ENCODE measurements at regions not wholly inside any gene's neighbourhood (a gene's known extent, or its start where the extent isn't known, plus 50 kb on each side); places are given as distances from the start of the nearest gene placed in this dataset.
A peak's percentile ranks its signal among the peaks of the same experiment; 100 is the strongest.
"Not testable (repeated sequence)": the region's sequence is repeated elsewhere in the genome, so short reads cannot be mapped to it uniquely, and the experiment has no call there.

DNA sequence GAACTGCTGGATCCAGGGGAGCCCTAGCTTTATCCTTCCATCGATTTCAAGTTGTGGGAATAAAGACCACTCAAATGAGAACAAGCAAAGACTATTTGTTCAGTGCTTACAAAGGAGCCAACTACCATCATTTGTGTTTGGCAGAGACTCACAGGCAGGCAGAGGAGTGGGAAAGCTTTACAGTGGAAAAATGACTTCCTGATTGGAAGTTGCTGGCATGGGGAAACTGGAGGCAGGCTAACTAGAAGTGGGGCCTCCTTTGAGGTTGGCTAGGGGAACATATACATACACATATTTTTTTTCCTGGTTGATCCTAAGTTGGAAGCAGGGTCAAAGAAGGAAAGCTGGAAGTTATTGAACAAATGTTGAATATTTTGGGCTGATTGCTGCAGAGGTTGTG, 121.7 kb downstream of the ACTBL2 start:
- H3K4me3 ChIP-seq, result no peak overlapping the region
- H3K27me3 ChIP-seq, result no peaks in the 10 kb centered on the region
- DNase-seq (ENCODE audit: low spot score in 2 of 2), result no peak
- TF ChIP-seq POLR2A (IDR thresholded peaks at IDR 0.05), result no peak
- TF ChIP-seq POLR2AphosphoS5 (IDR thresholded peaks at IDR 0.05), result no peak
- TF ChIP-seq, protein P1, sequence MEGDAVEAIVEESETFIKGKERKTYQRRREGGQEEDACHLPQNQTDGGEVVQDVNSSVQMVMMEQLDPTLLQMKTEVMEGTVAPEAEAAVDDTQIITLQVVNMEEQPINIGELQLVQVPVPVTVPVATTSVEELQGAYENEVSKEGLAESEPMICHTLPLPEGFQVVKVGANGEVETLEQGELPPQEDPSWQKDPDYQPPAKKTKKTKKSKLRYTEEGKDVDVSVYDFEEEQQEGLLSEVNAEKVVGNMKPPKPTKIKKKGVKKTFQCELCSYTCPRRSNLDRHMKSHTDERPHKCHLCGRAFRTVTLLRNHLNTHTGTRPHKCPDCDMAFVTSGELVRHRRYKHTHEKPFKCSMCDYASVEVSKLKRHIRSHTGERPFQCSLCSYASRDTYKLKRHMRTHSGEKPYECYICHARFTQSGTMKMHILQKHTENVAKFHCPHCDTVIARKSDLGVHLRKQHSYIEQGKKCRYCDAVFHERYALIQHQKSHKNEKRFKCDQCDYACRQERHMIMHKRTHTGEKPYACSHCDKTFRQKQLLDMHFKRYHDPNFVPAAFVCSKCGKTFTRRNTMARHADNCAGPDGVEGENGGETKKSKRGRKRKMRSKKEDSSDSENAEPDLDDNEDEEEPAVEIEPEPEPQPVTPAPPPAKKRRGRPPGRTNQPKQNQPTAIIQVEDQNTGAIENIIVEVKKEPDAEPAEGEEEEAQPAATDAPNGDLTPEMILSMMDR (IDR thresholded peaks at IDR 0.05), result no peak
- intact Hi-C loops (cut with DNase I; ENCODE audit: low total_unique reads), result no loop called here
- no peaks in the 10 kb centered on the region for H3K4me1 ChIP-seq
- no peak overlapping the region for H3K27ac ChIP-seq
- H3K9me3 ChIP-seq, result no peaks in the 10 kb centered on the region
- H3K36me3 ChIP-seq, result no peaks in the 10 kb centered on the region

DNA sequence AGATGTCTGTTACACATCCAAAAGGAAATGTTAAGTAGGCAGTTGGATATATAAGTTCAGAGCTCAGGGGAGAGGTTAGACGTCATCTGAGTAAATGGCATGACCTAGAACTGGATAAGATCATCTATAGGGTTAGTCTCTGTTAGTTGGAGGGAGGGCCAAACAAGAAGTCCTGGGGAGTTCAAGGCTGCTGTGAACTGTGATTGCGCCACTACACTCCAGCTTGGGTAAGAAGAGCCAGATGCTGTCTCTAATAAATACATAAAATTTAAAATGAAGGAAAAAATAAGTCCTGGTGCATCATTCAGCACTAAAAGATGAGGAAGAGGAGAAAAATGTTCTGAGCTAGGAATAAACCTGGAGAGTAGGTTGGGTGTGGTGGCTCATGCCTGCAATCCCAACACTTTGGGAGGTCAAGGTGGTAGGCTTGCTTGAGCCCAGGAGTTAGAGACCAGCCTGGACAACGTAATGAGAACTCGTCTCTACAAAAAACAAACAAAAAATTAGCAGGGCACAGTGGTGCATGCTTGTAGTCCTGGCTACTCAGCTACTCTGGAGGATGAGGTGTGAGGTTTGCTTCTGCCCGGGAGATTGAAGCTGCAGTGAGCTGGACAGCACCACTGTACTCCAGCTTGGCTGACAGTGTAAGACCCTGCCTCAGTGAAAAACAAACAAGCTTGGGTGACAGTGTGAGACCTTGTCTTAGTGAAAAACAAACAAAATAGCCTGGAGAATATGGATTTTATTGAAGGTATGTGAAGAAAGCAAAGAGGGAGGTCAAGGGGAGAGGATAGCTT, 123.6 kb downstream of the ACTBL2 start:
- TF ChIP-seq, protein P1 (IDR thresholded peaks at IDR 0.05), result no peak
- TF ChIP-seq POLR2AphosphoS5 (IDR thresholded peaks at IDR 0.05) (no peak), POLR2A (IDR thresholded peaks at IDR 0.05) (no peak)
- no peak for DNase-seq (ENCODE audit: low spot score in 2 of 2)
- Histone ChIP-seq H3K36me3 (no peaks in the 10 kb centered on the region), H3K4me1 (no peaks in the 10 kb centered on the region), H3K27ac (no peak overlapping the region), H3K9me3 (no peaks in the 10 kb centered on the region), H3K4me3 (no peak overlapping the region), H3K27me3 (no peaks in the 10 kb centered on the region)
- intact Hi-C loops (cut with DNase I; ENCODE audit: low total_unique reads), result no loop called here

DNA sequence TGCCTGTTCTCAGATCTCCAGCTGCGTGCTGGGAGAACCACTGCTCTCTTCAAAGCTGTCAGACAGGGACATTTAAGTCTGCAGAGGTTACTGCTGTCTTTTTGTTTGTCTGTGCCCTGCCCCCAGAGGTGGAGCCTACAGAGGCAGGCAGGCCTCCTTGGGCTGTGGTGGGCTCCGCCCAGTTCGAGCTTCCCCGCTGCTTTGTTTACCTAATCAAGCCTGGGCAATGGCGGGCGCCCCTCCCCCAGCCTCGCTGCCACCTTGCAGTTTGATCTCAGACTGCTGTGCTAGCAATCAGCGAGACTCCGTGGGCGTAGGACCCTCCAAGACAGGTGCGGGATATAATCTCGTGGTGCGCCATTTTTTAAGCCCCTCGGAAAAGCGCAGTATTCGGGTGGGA, 125.8 kb downstream of the ACTBL2 start:
- H3K9me3 ChIP-seq; H3K27ac ChIP-seq; H3K36me3 ChIP-seq; H3K4me3 ChIP-seq; H3K4me1 ChIP-seq; H3K27me3 ChIP-seq; intact Hi-C loops (cut with DNase I; ENCODE audit: low total_unique reads); DNase-seq (ENCODE audit: low spot score in 2 of 2): not testable (repeated sequence)

DNA sequence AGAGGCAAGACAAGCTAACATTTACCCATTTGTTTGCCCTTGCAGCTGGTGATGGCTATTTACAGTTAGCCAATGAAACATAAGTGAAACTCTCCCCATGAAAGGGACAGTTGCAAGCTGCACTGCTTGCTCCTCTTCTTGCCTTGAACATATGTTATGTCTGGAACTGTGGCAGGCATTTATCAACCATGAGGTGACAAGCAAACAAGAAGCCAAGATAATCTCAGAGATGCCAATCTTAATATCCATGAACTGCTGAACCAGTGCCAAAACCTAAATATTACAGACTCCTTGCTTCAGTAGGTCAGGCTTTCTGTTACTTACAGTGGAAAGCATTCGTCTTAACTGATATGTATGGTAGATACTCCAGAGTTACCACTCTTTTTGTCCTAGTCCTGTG, 133.4 kb downstream of the ACTBL2 start:
- intact Hi-C loops (cut with DNase I; ENCODE audit: low total_unique reads), result no loop called here
- no peak for TF ChIP-seq POLR2A (IDR thresholded peaks at IDR 0.05)
- TF ChIP-seq POLR2AphosphoS5 (IDR thresholded peaks at IDR 0.05), result no peak
- TF ChIP-seq, protein P1 (IDR thresholded peaks at IDR 0.05), result no peak

DNA sequence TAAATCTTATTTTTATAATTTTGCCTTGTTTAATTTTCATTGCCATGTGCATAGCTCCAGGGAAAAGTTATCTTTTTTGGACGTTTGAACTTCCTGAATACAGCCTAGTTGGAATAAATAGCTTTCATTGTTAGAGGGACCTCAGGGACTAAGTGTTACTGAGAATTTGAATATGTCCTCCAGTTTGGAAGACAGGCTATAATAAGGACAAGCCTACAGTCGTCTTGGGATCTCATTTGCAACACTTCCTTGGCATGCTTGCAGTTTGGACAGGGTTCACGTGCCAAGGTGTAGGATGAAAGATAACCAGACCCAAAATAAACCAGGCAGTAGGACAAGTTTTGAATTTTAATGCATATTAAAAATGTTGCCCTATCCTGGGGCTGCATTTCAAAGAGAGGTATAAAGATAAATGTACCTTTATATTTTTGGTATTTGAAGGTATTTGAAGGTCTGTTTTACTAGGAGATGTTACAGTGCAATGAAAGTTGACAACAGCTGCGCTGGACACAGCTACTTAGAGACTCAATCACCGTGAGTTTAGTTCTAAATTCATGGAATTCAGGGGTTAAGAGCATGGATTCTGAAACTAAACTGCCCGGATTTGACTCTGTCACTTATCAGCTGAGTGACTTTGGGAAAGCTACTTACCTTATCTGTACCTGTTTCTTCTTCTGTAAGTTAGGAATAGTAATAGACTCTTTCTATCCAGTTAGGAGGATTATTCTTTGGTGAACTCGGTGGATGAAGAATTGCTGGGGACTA, 134.1 kb downstream of the ACTBL2 start:
- Histone ChIP-seq H3K4me1 (no peaks in the 10 kb centered on the region), H3K36me3 (no peaks in the 10 kb centered on the region), H3K4me3 (no peak overlapping the region), H3K27me3 (no peaks in the 10 kb centered on the region), H3K9me3 (no peaks in the 10 kb centered on the region), H3K27ac (peak overlapping the region; percentile 7 to 52)
- intact Hi-C loops (cut with DNase I; ENCODE audit: low total_unique reads), result no loop called here
- DNase-seq (ENCODE audit: low spot score in 2 of 2), result no peak
- TF ChIP-seq POLR2A (IDR thresholded peaks at IDR 0.05) (no peak), POLR2AphosphoS5 (IDR thresholded peaks at IDR 0.05) (no peak)
- TF ChIP-seq, protein P1 (IDR thresholded peaks at IDR 0.05), result no peak

More for the DNA sequence above, 133.4 kb downstream of the ACTBL2 start:
- no peaks in the 10 kb centered on the region for H3K9me3 ChIP-seq
- no peaks in the 10 kb centered on the region for H3K4me1 ChIP-seq
- H3K4me3 ChIP-seq, result no peak overlapping the region
- DNase-seq (ENCODE audit: low spot score in 2 of 2), result no peak
- H3K27me3 ChIP-seq, result no peaks in the 10 kb centered on the region
- H3K27ac ChIP-seq, result peak overlapping the region; percentile 7 to 52
- H3K36me3 ChIP-seq, result no peaks in the 10 kb centered on the region
